HCT116 (cell line): ENCODE measurements at regions not wholly inside any gene's neighbourhood (a gene's known extent, or its start where the extent isn't known, plus 50 kb on each side); places are given as distances from the start of the nearest gene placed in this dataset.

Source experiments
- ATAC-seq: fragments of 200-7000 bp; cut with Tn5 transposase; 2 replicates; pipeline ENCODE4 v1.9.1; 2020; ENCODE audit warnings: mild to moderate bottlenecking, moderate library complexity
- BruUV-seq: library from RNA; stranded (reverse); fragments of 400-500 nt; replicated peaks from 2 replicates; lab custom pipeline; 2021; lab: Mats Ljungman, UMichigan
- CTCF ChIA-PET: fragments of 300-600 bp; sonication (Branson Sonifier 250); formaldehyde crosslinking; loops from one replicate; lab custom pipeline; 2021; ENCODE audit warnings: antibody characterized with exemption; lab: Charles Lee
- POLR2A ChIA-PET: fragments of 300-600, 350-600 bp; sonication (Branson Sonifier 250); formaldehyde crosslinking; loops from one replicate; lab custom pipeline; 2021; ENCODE audit warnings: antibody characterized with exemption; lab: Charles Lee
- RAD21 ChIA-PET, 2 experiments: fragments of 300-600 bp; sonication (Branson Sonifier 250); formaldehyde crosslinking; loops; one replicate each; lab custom pipeline; 2023; ENCODE audit warnings: low total read pairs in 2 of 2; ENCODE audit not compliant: uncharacterized antibody in 2 of 2, unreplicated experiment in 2 of 2, low non-redundant PET in 1 of 2; lab: Charles Lee
- DNase-seq: peaks from one replicate; pipeline ENCODE4 v3.0.0-alpha.2; 2010; ENCODE audit warnings: low read depth, low spot score
- H2AFZ ChIP-seq: fragments of 200-600 bp; shearing (Covaris generic), sonication (generic); 2 replicates; pipeline ENCODE4 v1.6.1; 2017; ENCODE audit warnings: low read depth, mixed run types, mixed read lengths, antibody characterized with exemption, low read length; ENCODE audit not compliant: poor library complexity, severe bottlenecking
- H3K27ac ChIP-seq: 2 replicates; pipeline ENCODE4 v1.5.1; 2012; ENCODE audit warnings: low read depth, low read length
- H3K27me3 ChIP-seq: fragments of 200-600 bp; sonication (generic); 2 replicates; pipeline ENCODE4 v1.6.1; 2016; ENCODE audit warnings: mixed run types, low read length, mixed read lengths; ENCODE audit not compliant: insufficient read depth
- H3K36me3 ChIP-seq, 2 experiments: fragments of 200-500 bp in 1 of 2; fragments of 200-600 bp in 1 of 2; sonication (Bioruptor generic) in 1 of 2; sonication (generic) in 1 of 2; 2 replicates each; pipeline versions ENCODE4 v1.5.1 to v1.6.1; 2014 to 2016; ENCODE audit warnings: low read length in 2 of 2, inconsistent platforms in 1 of 2, mixed read lengths in 1 of 2, mixed run types in 1 of 2; ENCODE audit not compliant: insufficient read depth in 2 of 2, control insufficient read depth in 1 of 2
- H3K4me1 ChIP-seq, 2 experiments: fragments of 200-600 bp in 1 of 2; sonication (generic) in 1 of 2; 2 replicates each; pipeline versions ENCODE4 v1.5.1 to v1.6.1; 2012 to 2017; ENCODE audit warnings: low read length in 2 of 2, inconsistent platforms in 1 of 2, mild to moderate bottlenecking in 1 of 2, mixed read lengths in 1 of 2, mixed run types in 1 of 2, moderate library complexity in 1 of 2; ENCODE audit not compliant: insufficient read depth in 2 of 2, control insufficient read depth in 1 of 2
- H3K4me2 ChIP-seq: fragments of 200-600 bp; sonication (generic); 2 replicates; pipeline ENCODE4 v1.6.1; 2017; ENCODE audit warnings: mixed run types, low read length, mixed read lengths
- H3K4me3 ChIP-seq, 2 experiments: fragments of 200-600 bp in 1 of 2; sonication (generic) in 1 of 2; replicated peaks in 1 of 2; 2 replicates each; pipeline ENCODE4 v1.5.1; 2011 to 2016; ENCODE audit warnings: low read length in 2 of 2, control low read depth in 1 of 2, low read depth in 1 of 2, mild to moderate bottlenecking in 1 of 2, mixed read lengths in 1 of 2, mixed run types in 1 of 2
- H3K79me2 ChIP-seq: fragments of 200-600 bp; sonication (generic); 2 replicates; pipeline ENCODE4 v1.6.1; 2017; ENCODE audit warnings: mild to moderate bottlenecking, mixed run types, low read length, moderate library complexity, mixed read lengths; ENCODE audit not compliant: insufficient read depth
- H3K9ac ChIP-seq: fragments of 200-600 bp; sonication (generic); 2 replicates; pipeline ENCODE4 v1.6.1; 2016; ENCODE audit warnings: low read length, mixed read lengths
- H3K9me2 ChIP-seq: fragments of 200-600 bp; sonication (generic), shearing (Covaris generic); 2 replicates; pipeline ENCODE4 v1.6.1; 2017; ENCODE audit warnings: mixed run types, mild to moderate bottlenecking, moderate library complexity; ENCODE audit not compliant: insufficient read depth
- H3K9me3 ChIP-seq, 2 experiments: fragments of 200-500 bp in 1 of 2; fragments of 200-600 bp in 1 of 2; sonication (Bioruptor generic) in 1 of 2; sonication (generic) in 1 of 2; 2 replicates each; pipeline ENCODE4 v1.6.1; 2014 to 2017; ENCODE audit warnings: low read length in 2 of 2, mixed read lengths in 2 of 2, inconsistent platforms in 1 of 2, low read depth in 1 of 2, mild to moderate bottlenecking in 1 of 2, mixed run types in 1 of 2, moderate library complexity in 1 of 2; ENCODE audit not compliant: control insufficient read depth in 1 of 2, insufficient read depth in 1 of 2
- H4K20me1 ChIP-seq: fragments of 200-600 bp; sonication (generic), shearing (Covaris generic); 2 replicates; pipeline ENCODE4 v1.6.1; 2017; ENCODE audit warnings: mixed run types, mild to moderate bottlenecking, moderate library complexity; ENCODE audit not compliant: insufficient read depth
- ATF3 ChIP-seq: IDR thresholded peaks from 2 replicates; pipeline ENCODE4 v1.6.1; 2012
- EGR1 ChIP-seq: IDR thresholded peaks from 2 replicates; pipeline ENCODE4 v1.6.1; 2012; ENCODE audit warnings: low read depth
- ELF1 ChIP-seq: IDR thresholded peaks from 2 replicates; pipeline ENCODE4 v1.6.1; 2012; ENCODE audit warnings: low read depth, borderline replicate concordance
- FOSL1 ChIP-seq: IDR thresholded peaks from 2 replicates; pipeline ENCODE4 v1.6.1; 2012; ENCODE audit warnings: low read depth
- JUND ChIP-seq: IDR thresholded peaks from 2 replicates; pipeline ENCODE4 v1.6.1; 2012
- POLR2A ChIP-seq: IDR thresholded peaks from 2 replicates; pipeline ENCODE4 v1.7.0; 2011; ENCODE audit warnings: borderline replicate concordance; ENCODE audit not compliant: insufficient read depth, insufficient read length; ENCODE audit errors: extremely low read depth
- POLR2AphosphoS5 ChIP-seq: IDR thresholded peaks from 2 replicates; pipeline ENCODE4 v1.6.1; 2011; ENCODE audit warnings: mild to moderate bottlenecking, low read depth, low read length, moderate library complexity
- RAD21 ChIP-seq: IDR thresholded peaks from 2 replicates; pipeline ENCODE4 v1.6.1; 2012; ENCODE audit warnings: low read depth, mild to moderate bottlenecking
- REST ChIP-seq: IDR thresholded peaks from 2 replicates; pipeline ENCODE4 v1.6.1; 2012; ENCODE audit warnings: low read depth
- SP1 ChIP-seq: IDR thresholded peaks from 2 replicates; pipeline ENCODE4 v1.6.1; 2012; ENCODE audit warnings: low read depth
- SRF ChIP-seq: IDR thresholded peaks from 2 replicates; pipeline ENCODE4 v1.6.1; 2012; ENCODE audit warnings: low read depth
- TCF7L2 ChIP-seq: IDR thresholded peaks from 2 replicates; pipeline ENCODE4 v1.7.0; 2011; ENCODE audit warnings: borderline replicate concordance, inconsistent platforms; ENCODE audit not compliant: insufficient read depth, insufficient read length; ENCODE audit errors: extremely low read depth
- YY1 ChIP-seq: IDR thresholded peaks from 2 replicates; pipeline ENCODE4 v1.6.1; 2011; ENCODE audit warnings: low read length, low read depth, moderate library complexity, mild to moderate bottlenecking; ENCODE audit not compliant: insufficient replicate concordance; ENCODE audit errors: extremely low read depth
- ZBTB33 ChIP-seq: IDR thresholded peaks from 2 replicates; pipeline ENCODE4 v1.6.1; 2011; ENCODE audit warnings: mild to moderate bottlenecking, low read length, moderate library complexity; ENCODE audit not compliant: insufficient replicate concordance; ENCODE audit errors: extremely low read depth
- ZNF274 ChIP-seq: fragments of 200-500 bp; sonication (Bioruptor generic); IDR thresholded peaks from 2 replicates; pipeline ENCODE4 v1.6.1; 2014; ENCODE audit warnings: mild to moderate bottlenecking, low read depth, low read length, inconsistent platforms
- intact Hi-C: fragments of 100-400 bp; cut with micrococcal nuclease; formaldehyde crosslinking; loops from 2 replicates; pipeline ENCODE4 v1.10.0; 2022

- no peaks in the 10 kb centered on the region for H4K20me1 ChIP-seq
- ChIA-PET CTCF (no interaction called here), RAD21 (no interaction called here), POLR2A (no interaction called here)
- H3K79me2 ChIP-seq: no peaks in the 10 kb centered on the region
- H3K4me2 ChIP-seq: no peak overlapping the region
- no peaks in the 10 kb centered on the region for H3K36me3 ChIP-seq
- H3K4me1 ChIP-seq: no peaks in the 10 kb centered on the region
- no peak overlapping the region for H3K27ac ChIP-seq
- no peaks in the 10 kb centered on the region for H3K27me3 ChIP-seq
- H3K9me3 ChIP-seq: peaks cover 0 to 3% of the 10 kb centered on the region in 2 experiments; a peak in 1 of 4 replicates
- H3K4me3 ChIP-seq: no peak overlapping the region
- TF ChIP-seq ZNF274 (no peak), YY1 (no peak), REST (no peak), TCF7L2 (no peak), RAD21 (no peak)
- no peak for ATAC-seq
- no TSS peak for BruUV-seq
- no peak overlapping the region for H3K9ac ChIP-seq
- H3K9me2 ChIP-seq: no peaks in the 10 kb centered on the region
- no peak for DNase-seq
- no peak overlapping the region for H2AFZ ChIP-seq
- intact Hi-C loops: no loop called here
These were observed 1079.1 kb downstream of the BCL11B start for GRCh38 chr14:98192946-98193345.

GRCh38 chr14:98194821-98195220, 1077.2 kb downstream of the BCL11B start:
- ATAC-seq: no peak
- no peak overlapping the region for H3K4me2 ChIP-seq
- no peaks in the 10 kb centered on the region for H3K79me2 ChIP-seq
- no peak overlapping the region for H3K4me3 ChIP-seq
- no peaks in the 10 kb centered on the region for H3K27me3 ChIP-seq
- no peaks in the 10 kb centered on the region for H3K36me3 ChIP-seq
- RAD21 ChIA-PET: no interaction called here
- no peaks in the 10 kb centered on the region for H4K20me1 ChIP-seq
- no peak for DNase-seq
- no peak overlapping the region for H3K27ac ChIP-seq
- peaks cover 0 to 5% of the 10 kb centered on the region in 2 experiments; a peak in 1 of 4 replicates for H3K9me3 ChIP-seq
- no peaks in the 10 kb centered on the region for H3K4me1 ChIP-seq
- no peak overlapping the region for H2AFZ ChIP-seq
- intact Hi-C loops: no loop called here
- no peak overlapping the region for H3K9ac ChIP-seq
- CTCF ChIA-PET: no interaction called here
- POLR2A ChIA-PET: no interaction called here
- no peaks in the 10 kb centered on the region for H3K9me2 ChIP-seq
- no TSS peak for BruUV-seq
- TF ChIP-seq YY1 (no peak), ZBTB33 (no peak), SRF (no peak), ELF1 (no peak), JUND (no peak), EGR1 (no peak), FOSL1 (no peak), SP1 (no peak), POLR2A (no peak), RAD21 (no peak), ATF3 (no peak), POLR2AphosphoS5 (no peak)
